ENCODE measurements at regions not wholly inside any gene's neighbourhood (a gene's known extent, or its start where the extent isn't known, plus 50 kb on each side); places are given as distances from the start of the nearest gene placed in this dataset.

- TF ChIP-seq CTCF (IDR thresholded peaks at IDR 0.05) (no peak), POLR2A (IDR thresholded peaks at IDR 0.05) (no peak)
Measured at GRCh38 chr3:159172473-159172872, 370.6 kb downstream of the MFSD1 start.
